Nephron progenitor cell (in vitro differentiated cells): ENCODE measurements at regions not wholly inside any gene's neighbourhood (a gene's known extent, or its start where the extent isn't known, plus 50 kb on each side); places are given as distances from the start of the nearest gene placed in this dataset.

Source experiments
- DNase-seq: peaks from one replicate; pipeline ENCODE4 v3.0.0; 2021
- H3K27ac Mint-ChIP-seq: 2 replicates; pipeline ENCODE4 v1.8.0; 2021; ENCODE audit warnings: mild to moderate bottlenecking, moderate library complexity, mixed read lengths
- H3K27me3 Mint-ChIP-seq: 2 replicates; pipeline ENCODE4 v1.8.0; 2021; ENCODE audit warnings: mild to moderate bottlenecking, low read depth, mixed read lengths; ENCODE audit not compliant: poor library complexity
- H3K36me3 Mint-ChIP-seq: 2 replicates; pipeline ENCODE4 v1.8.0; 2021; ENCODE audit warnings: low read depth, mixed read lengths
- H3K4me1 Mint-ChIP-seq: 2 replicates; pipeline ENCODE4 v1.8.0; 2021; ENCODE audit warnings: mixed read lengths
- H3K4me3 Mint-ChIP-seq: 2 replicates; pipeline ENCODE4 v1.8.0; 2021; ENCODE audit warnings: mild to moderate bottlenecking, moderate library complexity, mixed read lengths
- H3K9me3 Mint-ChIP-seq: 2 replicates; pipeline ENCODE4 v1.8.0; 2021; ENCODE audit warnings: mild to moderate bottlenecking, moderate library complexity, mixed read lengths
- CTCF ChIP-seq: fragments of 200-600 bp; sonication (generic); IDR thresholded peaks from 2 replicates; pipeline ENCODE4 v1.5.0; 2021; ENCODE audit warnings: antibody characterized with exemption

GRCh38 chr15:81942157-81942556, 103.7 kb downstream of the MEX3B start:
- TF ChIP-seq CTCF = no peak
- no peak for DNase-seq
- H3K27me3 Mint-ChIP-seq = peaks cover 4% of the 10 kb centered on the region
- H3K36me3 Mint-ChIP-seq = peaks cover 40% of the 10 kb centered on the region
- peaks cover 16% of the 10 kb centered on the region for H3K4me1 Mint-ChIP-seq
- H3K27ac Mint-ChIP-seq = no peak overlapping the region
- H3K9me3 Mint-ChIP-seq = peaks cover 15% of the 10 kb centered on the region
- H3K4me3 Mint-ChIP-seq = no peak overlapping the region

GRCh38 chr15:81941479-81941878, 104.3 kb downstream of the MEX3B start:
- Mint-ChIP-seq H3K4me3 (no peak overlapping the region), H3K4me1 (peaks cover 16% of the 10 kb centered on the region)

GRCh38 chr15:81940467-81941451, 105.1 kb downstream of the MEX3B start:
- Mint-ChIP-seq H3K9me3 (peaks cover 9% of the 10 kb centered on the region), H3K36me3 (peaks cover 33% of the 10 kb centered on the region), H3K27ac (no peak overlapping the region), H3K4me3 (no peak overlapping the region), H3K4me1 (peaks cover 16% of the 10 kb centered on the region), H3K27me3 (peaks cover 4% of the 10 kb centered on the region)
- no peak for DNase-seq
- TF ChIP-seq CTCF = no peak

More at GRCh38 chr15:81941479-81941878, 104.3 kb downstream of the MEX3B start:
- Mint-ChIP-seq H3K36me3 (peaks cover 35% of the 10 kb centered on the region), H3K9me3 (peaks cover 12% of the 10 kb centered on the region), H3K27me3 (peaks cover 4% of the 10 kb centered on the region), H3K27ac (no peak overlapping the region)
- no peak for TF ChIP-seq CTCF
- DNase-seq = no peak

- peak; percentile 20 for DNase-seq
These were observed 106.0 kb downstream of the MEX3B start for GRCh38 chr15:81939604-81940440.

GRCh38 chr15:81937189-81937588, 108.6 kb downstream of the MEX3B start:
- H3K9me3 Mint-ChIP-seq = peaks cover 15% of the 10 kb centered on the region
- no peak for TF ChIP-seq CTCF
- no peak for DNase-seq
- no peak overlapping the region for H3K4me3 Mint-ChIP-seq
- no peaks in the 10 kb centered on the region for H3K27me3 Mint-ChIP-seq
- no peak overlapping the region for H3K27ac Mint-ChIP-seq
- peaks cover 38% of the 10 kb centered on the region for H3K36me3 Mint-ChIP-seq
- H3K4me1 Mint-ChIP-seq = peaks cover 16% of the 10 kb centered on the region

More at GRCh38 chr15:81939604-81940440, 106.0 kb downstream of the MEX3B start:
- Mint-ChIP-seq H3K4me1 (peaks cover 16% of the 10 kb centered on the region), H3K36me3 (peaks cover 33% of the 10 kb centered on the region), H3K4me3 (no peak overlapping the region), H3K27me3 (peaks cover 3% of the 10 kb centered on the region), H3K27ac (no peak overlapping the region), H3K9me3 (peaks cover 11% of the 10 kb centered on the region)
- peak; percentile 65 for TF ChIP-seq CTCF
